ENCODE measurements at regions not wholly inside any gene's neighbourhood (a gene's known extent, or its start where the extent isn't known, plus 50 kb on each side); places are given as distances from the start of the nearest gene placed in this dataset.

GRCh38 chr15:46178138-46178537 lies 543.3 kb downstream of the SQOR start:
- no peak for TF ChIP-seq CTCF (IDR thresholded peaks at IDR 0.05; ENCODE audit: low read depth, low read length, poor library complexity, severe bottlenecking)
- no peak for TF ChIP-seq EZH2phosphoT487 (IDR thresholded peaks at IDR 0.05; ENCODE audit: borderline replicate concordance, low read length)
